ENCODE measurements at regions not wholly inside any gene's neighbourhood (a gene's known extent, or its start where the extent isn't known, plus 50 kb on each side); places are given as distances from the start of the nearest gene placed in this dataset.

DNA sequence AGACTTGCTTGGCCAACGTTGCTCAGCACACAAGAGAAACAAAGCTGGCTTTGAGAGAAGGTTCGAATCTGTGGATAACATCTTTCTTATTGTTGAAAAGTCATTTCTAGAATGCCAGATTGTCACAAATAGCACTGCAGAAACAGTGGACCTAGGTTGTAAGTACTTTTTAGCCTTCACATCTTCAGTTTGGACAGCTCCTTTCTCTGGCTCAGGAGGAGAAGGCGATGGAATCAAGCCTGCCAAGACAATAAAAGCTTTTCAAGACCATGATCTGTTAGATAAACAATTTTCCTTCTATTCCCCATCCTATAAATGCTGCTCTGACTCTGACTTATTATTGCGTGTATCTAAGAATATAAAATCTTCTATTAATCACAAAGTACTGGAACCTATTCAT, 615.2 kb upstream of the SEMA6A start:
- Mint-ChIP-seq H3K27ac (ENCODE audit: low read depth, unreplicated experiment) (no peak overlapping the region), H3K4me3 (ENCODE audit: unreplicated experiment) (no peak overlapping the region), H3K27me3 (ENCODE audit: insufficient read depth, unreplicated experiment) (no peaks in the 10 kb centered on the region), H3K36me3 (ENCODE audit: insufficient read depth, unreplicated experiment) (no peaks in the 10 kb centered on the region), H3K4me1 (ENCODE audit: insufficient read depth, unreplicated experiment) (peaks cover 5% of the 10 kb centered on the region), H3K9me3 (ENCODE audit: unreplicated experiment) (no peaks in the 10 kb centered on the region)
- TF ChIP-seq, protein P1, sequence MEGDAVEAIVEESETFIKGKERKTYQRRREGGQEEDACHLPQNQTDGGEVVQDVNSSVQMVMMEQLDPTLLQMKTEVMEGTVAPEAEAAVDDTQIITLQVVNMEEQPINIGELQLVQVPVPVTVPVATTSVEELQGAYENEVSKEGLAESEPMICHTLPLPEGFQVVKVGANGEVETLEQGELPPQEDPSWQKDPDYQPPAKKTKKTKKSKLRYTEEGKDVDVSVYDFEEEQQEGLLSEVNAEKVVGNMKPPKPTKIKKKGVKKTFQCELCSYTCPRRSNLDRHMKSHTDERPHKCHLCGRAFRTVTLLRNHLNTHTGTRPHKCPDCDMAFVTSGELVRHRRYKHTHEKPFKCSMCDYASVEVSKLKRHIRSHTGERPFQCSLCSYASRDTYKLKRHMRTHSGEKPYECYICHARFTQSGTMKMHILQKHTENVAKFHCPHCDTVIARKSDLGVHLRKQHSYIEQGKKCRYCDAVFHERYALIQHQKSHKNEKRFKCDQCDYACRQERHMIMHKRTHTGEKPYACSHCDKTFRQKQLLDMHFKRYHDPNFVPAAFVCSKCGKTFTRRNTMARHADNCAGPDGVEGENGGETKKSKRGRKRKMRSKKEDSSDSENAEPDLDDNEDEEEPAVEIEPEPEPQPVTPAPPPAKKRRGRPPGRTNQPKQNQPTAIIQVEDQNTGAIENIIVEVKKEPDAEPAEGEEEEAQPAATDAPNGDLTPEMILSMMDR (IDR thresholded peaks at IDR 0.05; ENCODE audit: unreplicated experiment): no peak
- DNase-seq (ENCODE audit: unreplicated experiment): no peak
- ChIA-PET CTCF (interaction anchor here (0.6 to 1.1 kb wide), 3 partner anchors 33 to 319 kb away, joined by 3 to 4 read pairs (median 3); no protein-coding TSS in a partner anchor), POLR2A (no interaction called here)
- intact Hi-C loops (cut with micrococcal nuclease): no loop called here
- no TSS peak for BruUV-seq (replicated peaks)

DNA sequence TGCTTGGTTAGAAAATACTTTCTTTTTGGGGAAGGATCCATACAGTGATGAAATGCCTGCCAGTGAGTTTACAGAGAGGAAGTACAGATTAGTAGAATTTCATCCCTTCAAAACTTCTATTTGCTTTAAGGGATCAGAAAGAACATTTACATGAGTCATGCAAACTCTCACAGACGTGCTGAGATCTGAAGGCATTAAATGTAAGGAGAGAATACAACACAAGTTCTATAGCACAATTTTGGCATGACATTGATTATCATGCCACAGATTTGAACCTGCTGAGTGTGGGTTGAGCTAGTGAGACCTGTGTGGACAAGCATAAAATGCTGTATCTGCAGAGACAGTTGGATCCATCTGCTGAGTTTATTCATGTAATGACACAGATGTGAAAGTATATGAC, 613.6 kb upstream of the SEMA6A start:
- TF ChIP-seq, protein P1 (IDR thresholded peaks at IDR 0.05; ENCODE audit: unreplicated experiment): no peak
- Mint-ChIP-seq H3K9me3 (ENCODE audit: unreplicated experiment) (no peaks in the 10 kb centered on the region), H3K4me3 (ENCODE audit: unreplicated experiment) (no peak overlapping the region), H3K27me3 (ENCODE audit: insufficient read depth, unreplicated experiment) (no peaks in the 10 kb centered on the region), H3K4me1 (ENCODE audit: insufficient read depth, unreplicated experiment) (peaks cover 5% of the 10 kb centered on the region), H3K36me3 (ENCODE audit: insufficient read depth, unreplicated experiment) (no peaks in the 10 kb centered on the region), H3K27ac (ENCODE audit: low read depth, unreplicated experiment) (no peak overlapping the region)
- DNase-seq (ENCODE audit: unreplicated experiment): peak; percentile 11
- ChIA-PET POLR2A (interaction anchor here (0.7 kb wide), 1 partner anchor 61 kb away, joined by 3 read pairs; no protein-coding TSS in a partner anchor), CTCF (no interaction called here)
- intact Hi-C loops (cut with micrococcal nuclease): no loop called here
- no TSS peak for BruUV-seq (replicated peaks)

DNA sequence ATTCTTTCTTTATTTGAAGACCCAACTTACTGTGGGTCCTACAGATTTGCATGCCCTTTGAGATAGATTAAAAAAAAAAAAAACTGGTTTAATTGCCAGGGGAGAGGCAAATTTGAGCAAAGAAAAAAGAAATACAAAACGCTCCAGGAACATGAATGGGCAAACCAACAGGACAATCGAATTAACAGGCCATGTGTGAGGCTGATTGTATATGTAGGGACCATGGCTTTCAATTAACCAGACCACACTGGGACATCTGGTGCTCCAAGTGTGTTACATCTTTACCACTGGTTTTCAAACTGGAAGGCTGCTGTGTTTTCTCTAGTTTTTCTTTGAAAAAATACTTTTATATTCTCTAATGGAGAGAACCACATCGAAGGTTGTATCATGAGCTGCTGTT, 612.1 kb upstream of the SEMA6A start:
- H3K27ac Mint-ChIP-seq (ENCODE audit: low read depth, unreplicated experiment): no peak overlapping the region
- no TSS peak for BruUV-seq (replicated peaks)
- H3K4me1 Mint-ChIP-seq (ENCODE audit: insufficient read depth, unreplicated experiment): peaks cover 5% of the 10 kb centered on the region
- H3K27me3 Mint-ChIP-seq (ENCODE audit: insufficient read depth, unreplicated experiment): no peaks in the 10 kb centered on the region
- ChIA-PET CTCF (no interaction called here), POLR2A (no interaction called here)
- no peaks in the 10 kb centered on the region for H3K36me3 Mint-ChIP-seq (ENCODE audit: insufficient read depth, unreplicated experiment)
- intact Hi-C loops (cut with micrococcal nuclease): no loop called here
- TF ChIP-seq, protein P1 (IDR thresholded peaks at IDR 0.05; ENCODE audit: unreplicated experiment): no peak
- DNase-seq (ENCODE audit: unreplicated experiment): no peak
- H3K9me3 Mint-ChIP-seq (ENCODE audit: unreplicated experiment): no peaks in the 10 kb centered on the region
- H3K4me3 Mint-ChIP-seq (ENCODE audit: unreplicated experiment): no peak overlapping the region

DNA sequence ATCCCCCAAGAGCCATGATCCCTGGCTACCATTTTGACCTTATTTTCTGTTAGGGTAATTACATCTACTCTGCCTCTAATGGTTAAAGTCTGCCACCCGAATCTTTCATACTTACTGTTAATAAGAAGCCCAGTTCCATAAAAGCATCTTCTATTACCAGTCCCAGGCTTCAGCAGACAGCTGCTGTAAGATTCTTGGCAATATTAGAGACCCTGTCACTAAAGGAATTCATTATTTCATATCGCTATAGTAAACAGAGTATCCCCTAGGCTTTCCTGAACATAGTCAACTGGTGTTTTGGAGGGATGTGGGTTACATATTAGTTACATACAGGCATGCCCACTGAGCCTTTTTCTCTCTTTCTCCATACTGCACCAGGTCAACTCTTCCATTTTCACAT, 608.7 kb upstream of the SEMA6A start:
- Mint-ChIP-seq H3K36me3 (ENCODE audit: insufficient read depth, unreplicated experiment) (no peaks in the 10 kb centered on the region), H3K4me3 (ENCODE audit: unreplicated experiment) (no peak overlapping the region), H3K4me1 (ENCODE audit: insufficient read depth, unreplicated experiment) (no peaks in the 10 kb centered on the region), H3K27me3 (ENCODE audit: insufficient read depth, unreplicated experiment) (no peaks in the 10 kb centered on the region), H3K27ac (ENCODE audit: low read depth, unreplicated experiment) (no peak overlapping the region), H3K9me3 (ENCODE audit: unreplicated experiment) (no peaks in the 10 kb centered on the region)
- CTCF ChIA-PET: no interaction called here
- BruUV-seq (replicated peaks): no TSS peak
- DNase-seq (ENCODE audit: unreplicated experiment): no peak
- intact Hi-C loops (cut with micrococcal nuclease): no loop called here
- POLR2A ChIA-PET: no interaction called here
- TF ChIP-seq, protein P1 (IDR thresholded peaks at IDR 0.05; ENCODE audit: unreplicated experiment): no peak
